ENCODE measurements at regions not wholly inside any gene's neighbourhood (a gene's known extent, or its start where the extent isn't known, plus 50 kb on each side); places are given as distances from the start of the nearest gene placed in this dataset.

GRCh38 chr5:82641331-82642003 is 363.3 kb upstream of the RPS23 start (continued):
- TF ChIP-seq YY1 (IDR thresholded peaks at IDR 0.05; ENCODE audit: extremely low read depth, insufficient replicate concordance, low read depth, low read length) (no peak), CBX3 (IDR thresholded peaks at IDR 0.05; ENCODE audit: low read depth) (peak; percentile 82), SIN3A (IDR thresholded peaks at IDR 0.05; ENCODE audit: low read depth) (no peak)

- DNase-seq (ENCODE audit: low read depth, low spot score) (no peak), ATAC-seq (peak; percentile 76)
- no peak overlapping the region for H3K27ac ChIP-seq (ENCODE audit: low read depth, low read length)
- peak overlapping the region; percentile 7; the same call in 1 of the 2 replicates for H3K4me2 ChIP-seq (ENCODE audit: low read length)
- no peaks in the 10 kb centered on the region for H3K27me3 ChIP-seq (ENCODE audit: insufficient read depth, low read length)
- H3K4me3 ChIP-seq (replicated peaks in 1 of 2; ENCODE audit: low read depth in 1 of 2, low read length in 2 of 2), result no peak overlapping the region
- no peaks in the 10 kb centered on the region for H3K9me3 ChIP-seq (ENCODE audit: control insufficient read depth in 1 of 2, insufficient read depth in 1 of 2, low read depth in 1 of 2, low read length in 2 of 2)
- no peak overlapping the region for H3K9ac ChIP-seq (ENCODE audit: low read length)
- intact Hi-C loops (cut with micrococcal nuclease), result loop anchor here (1.0 to 10.0 kb wide), 7 partner anchors 152 to 923 kb away; no protein-coding TSS in a partner anchor
- TF ChIP-seq RAD21 (IDR thresholded peaks at IDR 0.05; ENCODE audit: low read depth), result no peak
- TF ChIP-seq ELF1 (IDR thresholded peaks at IDR 0.05; ENCODE audit: borderline replicate concordance, low read depth), result no peak
- no peak for TF ChIP-seq MAX (IDR thresholded peaks at IDR 0.05)
- TF ChIP-seq EGR1 (IDR thresholded peaks at IDR 0.05; ENCODE audit: low read depth), result no peak
- TF ChIP-seq CBX3 (IDR thresholded peaks at IDR 0.05; ENCODE audit: low read depth), result no peak
- TF ChIP-seq POLR2A (IDR thresholded peaks at IDR 0.05; ENCODE audit: borderline replicate concordance, extremely low read depth, insufficient read depth, insufficient read length), result no peak
- no peak for TF ChIP-seq EZH2 (IDR thresholded peaks at IDR 0.05)
- TF ChIP-seq TCF7L2 (IDR thresholded peaks at IDR 0.05; ENCODE audit: borderline replicate concordance, extremely low read depth, insufficient read depth, insufficient read length), result no peak
- no peak for TF ChIP-seq REST (IDR thresholded peaks at IDR 0.05; ENCODE audit: low read depth)
- TF ChIP-seq FOSL1 (IDR thresholded peaks at IDR 0.05; ENCODE audit: low read depth), result no peak
- no peak for TF ChIP-seq SIN3A (IDR thresholded peaks at IDR 0.05; ENCODE audit: low read depth)
- TF ChIP-seq EZH2phosphoT487 (IDR thresholded peaks at IDR 0.05; ENCODE audit: borderline replicate concordance), result no peak
- TF ChIP-seq SRF (IDR thresholded peaks at IDR 0.05; ENCODE audit: low read depth), result no peak
- H3K79me2 ChIP-seq (ENCODE audit: insufficient read depth, low read length), result no peaks in the 10 kb centered on the region
- no peaks in the 10 kb centered on the region for H3K9me2 ChIP-seq (ENCODE audit: insufficient read depth)
- peak overlapping the region; percentile 29 for H2AFZ ChIP-seq (ENCODE audit: low read depth, low read length, poor library complexity, severe bottlenecking)
- CTCF ChIA-PET, result interaction anchor here (0.9 to 1.8 kb wide), 7 partner anchors 154 to 832 kb away, joined by 3 to 5 read pairs (median 4); no protein-coding TSS in a partner anchor
- POLR2A ChIA-PET, result no interaction called here
- RAD21 ChIA-PET (ENCODE audit: low non-redundant PET in 1 of 2, low total read pairs in 2 of 2, uncharacterized antibody in 2 of 2, unreplicated experiment in 2 of 2), result no interaction called here
- peaks cover 10 to 30% of the 10 kb centered on the region in 2 experiments; a peak in 3 of 4 replicates for H3K4me1 ChIP-seq (ENCODE audit: control insufficient read depth in 1 of 2, insufficient read depth in 2 of 2, low read length in 2 of 2)
- no TSS peak for BruUV-seq (replicated peaks)
- no peaks in the 10 kb centered on the region for H3K36me3 ChIP-seq (ENCODE audit: control insufficient read depth in 1 of 2, insufficient read depth in 2 of 2, low read length in 2 of 2)
- H4K20me1 ChIP-seq (ENCODE audit: insufficient read depth), result no peaks in the 10 kb centered on the region
Measured at GRCh38 chr5:82640916-82641315, 362.8 kb upstream of the RPS23 start.
